Epithelial cell of esophagus (primary cell): ENCODE measurements at regions not wholly inside any gene's neighbourhood (a gene's known extent, or its start where the extent isn't known, plus 50 kb on each side); places are given as distances from the start of the nearest gene placed in this dataset.

Experiments used
- DNase-seq: peaks from one replicate; pipeline ENCODE4 v3.0.0; 2010; ENCODE audit warnings: low read depth
- H3K4me3 ChIP-seq: 2 replicates; pipeline ENCODE4 v1.5.1; 2011; ENCODE audit warnings: mild to moderate bottlenecking, low read length, control low read depth
- CTCF ChIP-seq: IDR thresholded peaks from 2 replicates; pipeline ENCODE4 v1.5.1; 2011; ENCODE audit warnings: low read depth, mild to moderate bottlenecking, low read length, control low read depth, inconsistent platforms; ENCODE audit not compliant: insufficient read depth; ENCODE audit errors: missing control alignments

- no peak overlapping the region for H3K4me3 ChIP-seq
- TF ChIP-seq CTCF: no peak
- DNase-seq: peak; percentile 50
Measured at GRCh38 chrY:15059478-15059877, 535.1 kb downstream of the NLGN4Y start.

- TF ChIP-seq CTCF: no peak
- DNase-seq: no peak
- no peak overlapping the region for H3K4me3 ChIP-seq
Measured at GRCh38 chrY:15072084-15072483, 547.8 kb downstream of the NLGN4Y start.

GRCh38 chrY:15101336-15101735 is 577.0 kb downstream of the NLGN4Y start:
- DNase-seq: peak; percentile 14
- TF ChIP-seq CTCF: no peak
- no peak overlapping the region for H3K4me3 ChIP-seq
